GM23338 (cell line): ENCODE measurements at regions not wholly inside any gene's neighbourhood (a gene's known extent, or its start where the extent isn't known, plus 50 kb on each side); places are given as distances from the start of the nearest gene placed in this dataset.

Experiments used
- ATAC-seq: fragments of 200-7000 bp; cut with Tn5 transposase; 3 replicates; pipeline ENCODE4 v1.9.1; 2020
- DNase-seq: peaks from one replicate; pipeline ENCODE4 v3.0.0-alpha.2; 2015; ENCODE audit warnings: low spot score
- H2AFZ ChIP-seq: fragments of 200-600 bp; sonication (generic); 2 replicates; pipeline ENCODE4 v1.8.0; 2016; ENCODE audit warnings: antibody characterized with exemption, mild to moderate bottlenecking, moderate library complexity
- H3F3A ChIP-seq: fragments of 200-600 bp; sonication (generic); replicated peaks from 2 replicates; pipeline ENCODE4 v1.8.0; 2017; ENCODE audit warnings: antibody characterized with exemption, mixed run types, low read depth
- H3K27ac ChIP-seq: fragments of 200-600 bp; sonication (generic); 2 replicates; pipeline ENCODE4 v1.6.1; 2016; ENCODE audit warnings: low read depth
- H3K27me3 ChIP-seq: fragments of 200-600 bp; sonication (generic); 2 replicates; pipeline ENCODE4 v1.8.0; 2016; ENCODE audit warnings: mild to moderate bottlenecking, mixed run types, moderate library complexity; ENCODE audit not compliant: insufficient read depth
- H3K36me3 ChIP-seq: fragments of 200-600 bp; sonication (generic); 2 replicates; pipeline ENCODE4 v1.8.0; 2016; ENCODE audit warnings: mild to moderate bottlenecking; ENCODE audit not compliant: insufficient read depth
- H3K4me1 ChIP-seq: fragments of 200-600 bp; sonication (generic); 2 replicates; pipeline ENCODE4 v1.8.0; 2016; ENCODE audit warnings: mild to moderate bottlenecking, moderate library complexity; ENCODE audit not compliant: insufficient read depth
- H3K4me2 ChIP-seq: fragments of 200-600 bp; sonication (generic); 2 replicates; pipeline ENCODE4 v1.7.1; 2017; ENCODE audit warnings: mixed run types
- H3K4me3 ChIP-seq: fragments of 200-600 bp; sonication (generic); 2 replicates; pipeline ENCODE4 v1.6.1; 2016; ENCODE audit warnings: mixed run types
- H3K79me2 ChIP-seq: fragments of 200-600 bp; sonication (generic); replicated peaks from 2 replicates; pipeline ENCODE4 v1.8.0; 2017; ENCODE audit warnings: mild to moderate bottlenecking; ENCODE audit not compliant: insufficient read depth
- H3K9me2 ChIP-seq: fragments of 200-600 bp; sonication (generic); 2 replicates; pipeline ENCODE4 v1.8.0; 2017; ENCODE audit not compliant: insufficient read depth
- H4K20me1 ChIP-seq: fragments of 200-600 bp; sonication (generic); replicated peaks from 2 replicates; pipeline ENCODE4 v1.8.0; 2017; ENCODE audit warnings: mild to moderate bottlenecking; ENCODE audit not compliant: insufficient read depth
- H3K27ac Mint-ChIP-seq: 2 replicates; pipeline ENCODE4 v1.8.0; 2020; ENCODE audit warnings: inconsistent platforms, mild to moderate bottlenecking, moderate library complexity, mixed read lengths
- H3K27me3 Mint-ChIP-seq: 3 replicates; pipeline ENCODE4 v1.8.0; 2022; ENCODE audit warnings: low read depth, mild to moderate bottlenecking, moderate library complexity, mixed read lengths, inconsistent platforms; ENCODE audit not compliant: insufficient read depth, poor library complexity
- H3K36me3 Mint-ChIP-seq: 3 replicates; pipeline ENCODE4 v1.8.0; 2021; ENCODE audit warnings: low read depth, mild to moderate bottlenecking, inconsistent platforms, moderate library complexity, mixed read lengths
- H3K4me1 Mint-ChIP-seq: 3 replicates; pipeline ENCODE4 v1.8.0; 2020; ENCODE audit warnings: mild to moderate bottlenecking, inconsistent platforms, mixed read lengths
- H3K4me3 Mint-ChIP-seq: 3 replicates; pipeline ENCODE4 v1.8.0; 2021; ENCODE audit warnings: moderate library complexity, mild to moderate bottlenecking, inconsistent platforms, mixed read lengths
- H3K9me3 Mint-ChIP-seq: 3 replicates; pipeline ENCODE4 v1.8.0; 2020; ENCODE audit warnings: moderate library complexity, mild to moderate bottlenecking, inconsistent platforms, mixed read lengths
- CREB1 ChIP-seq: fragments of 250-450 bp; sonication (Bioruptor Pico); IDR thresholded peaks from 2 replicates; pipeline ENCODE4 v1.5.0; 2020; ENCODE audit warnings: low read depth, mild to moderate bottlenecking, moderate library complexity
- EZH2 ChIP-seq: fragments of 200-600 bp; sonication (generic); IDR thresholded peaks from one replicate; pipeline ENCODE4 v1.8.0; 2017; ENCODE audit warnings: antibody characterized with exemption, mild to moderate bottlenecking, low read depth; ENCODE audit not compliant: unreplicated experiment
- EZH2phosphoT487 ChIP-seq: fragments of 200-600 bp; sonication (generic); IDR thresholded peaks from one replicate; pipeline ENCODE4 v1.8.1; 2018; ENCODE audit warnings: antibody characterized with exemption; ENCODE audit not compliant: unreplicated experiment
- JUNB ChIP-seq: IDR thresholded peaks from one replicate; pipeline ENCODE4 v1.6.1; 2016; ENCODE audit warnings: antibody characterized with exemption; ENCODE audit not compliant: unreplicated experiment
- NANOG ChIP-seq: IDR thresholded peaks from 2 replicates; pipeline ENCODE4 v1.6.1; 2016; ENCODE audit warnings: antibody characterized with exemption, borderline replicate concordance
- POLR2AphosphoS5 ChIP-seq: IDR thresholded peaks from 2 replicates; pipeline ENCODE4 v1.6.1; 2016; ENCODE audit warnings: antibody characterized with exemption, low read depth
- STAT1 ChIP-seq: IDR thresholded peaks from one replicate; pipeline ENCODE4 v1.6.1; 2016; ENCODE audit warnings: antibody characterized with exemption; ENCODE audit not compliant: unreplicated experiment
- ZNF114 ChIP-seq: fragments of 250-450 bp; sonication (Bioruptor Pico); IDR thresholded peaks from 2 replicates; pipeline ENCODE4 v1.5.0; 2020; ENCODE audit warnings: mild to moderate bottlenecking, moderate library complexity
- ZNF331 ChIP-seq: fragments of 250-450 bp; sonication (Bioruptor Pico); IDR thresholded peaks from 2 replicates; pipeline ENCODE4 v1.5.0; 2020; ENCODE audit warnings: low read depth, mild to moderate bottlenecking, moderate library complexity
- TF ChIP-seq, protein P1 (sequence below), 2 experiments: fragments of 200-600 bp in 1 of 2; sonication (generic) in 1 of 2; conservative IDR thresholded peaks; 2 replicates each; pipeline versions ENCODE4 v1.5.1 to v1.6.1; 2016 to 2017; ENCODE audit warnings: antibody characterized with exemption in 2 of 2, low read depth in 2 of 2, mild to moderate bottlenecking in 2 of 2, moderate library complexity in 1 of 2
- TF ChIP-seq, protein P2 (sequence below): IDR thresholded peaks from one replicate; pipeline ENCODE4 v1.6.1; 2018; ENCODE audit warnings: antibody characterized with exemption; ENCODE audit not compliant: unreplicated experiment
- TF ChIP-seq, protein P3 (sequence below): fragments of 250-450 bp; sonication (Bioruptor Pico); IDR thresholded peaks from 2 replicates; pipeline ENCODE4 v1.5.0; 2020; ENCODE audit warnings: mild to moderate bottlenecking, moderate library complexity
- TF ChIP-seq, protein P4 (sequence below): IDR thresholded peaks from 2 replicates; pipeline ENCODE4 v1.6.1; 2016; ENCODE audit warnings: antibody characterized with exemption

DNA sequence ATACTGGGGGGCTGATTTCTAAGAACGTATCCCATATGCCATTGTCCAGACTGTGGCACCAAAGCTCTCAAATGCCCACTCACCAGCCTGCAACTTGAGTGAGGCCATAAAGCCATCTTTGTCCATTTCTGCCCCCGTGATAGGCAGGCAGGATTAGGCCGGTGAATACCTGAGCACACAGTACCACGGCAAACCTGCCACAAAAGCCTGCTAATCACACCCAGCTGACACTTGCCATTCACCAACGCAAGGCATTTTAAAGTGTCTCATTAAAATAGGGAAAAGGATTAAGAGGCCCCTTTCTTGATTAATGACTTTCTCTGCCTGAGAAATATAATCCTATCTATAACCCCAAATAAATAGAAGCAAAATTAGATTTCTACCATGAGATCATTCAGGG, 111.4 kb upstream of the NANOS1 start:
- DNase-seq (no peak), ATAC-seq (no peak)
- Histone ChIP-seq H3K4me1 (no peaks in the 10 kb centered on the region), H3K79me2 (no peaks in the 10 kb centered on the region), H3K4me2 (no peak overlapping the region), H3F3A (no peaks in the 10 kb centered on the region), H4K20me1 (no peaks in the 10 kb centered on the region), H3K4me3 (no peak overlapping the region), H3K27me3 (no peaks in the 10 kb centered on the region), H2AFZ (no peak overlapping the region), H3K9me2 (no peaks in the 10 kb centered on the region), H3K36me3 (no peaks in the 10 kb centered on the region), H3K27ac (no peak overlapping the region)
- Mint-ChIP-seq H3K4me1 (peaks cover 4% of the 10 kb centered on the region; the same call in 2 of the 3 replicates), H3K4me3 (no peak overlapping the region), H3K9me3 (no peaks in the 10 kb centered on the region; the same call in 2 of the 3 replicates), H3K27ac (no peak overlapping the region), H3K27me3 (peaks cover 2% of the 10 kb centered on the region), H3K36me3 (no peaks in the 10 kb centered on the region)
- no peak for TF ChIP-seq CREB1 (CRISPR knock-in tag)
- TF ChIP-seq, protein P1, sequence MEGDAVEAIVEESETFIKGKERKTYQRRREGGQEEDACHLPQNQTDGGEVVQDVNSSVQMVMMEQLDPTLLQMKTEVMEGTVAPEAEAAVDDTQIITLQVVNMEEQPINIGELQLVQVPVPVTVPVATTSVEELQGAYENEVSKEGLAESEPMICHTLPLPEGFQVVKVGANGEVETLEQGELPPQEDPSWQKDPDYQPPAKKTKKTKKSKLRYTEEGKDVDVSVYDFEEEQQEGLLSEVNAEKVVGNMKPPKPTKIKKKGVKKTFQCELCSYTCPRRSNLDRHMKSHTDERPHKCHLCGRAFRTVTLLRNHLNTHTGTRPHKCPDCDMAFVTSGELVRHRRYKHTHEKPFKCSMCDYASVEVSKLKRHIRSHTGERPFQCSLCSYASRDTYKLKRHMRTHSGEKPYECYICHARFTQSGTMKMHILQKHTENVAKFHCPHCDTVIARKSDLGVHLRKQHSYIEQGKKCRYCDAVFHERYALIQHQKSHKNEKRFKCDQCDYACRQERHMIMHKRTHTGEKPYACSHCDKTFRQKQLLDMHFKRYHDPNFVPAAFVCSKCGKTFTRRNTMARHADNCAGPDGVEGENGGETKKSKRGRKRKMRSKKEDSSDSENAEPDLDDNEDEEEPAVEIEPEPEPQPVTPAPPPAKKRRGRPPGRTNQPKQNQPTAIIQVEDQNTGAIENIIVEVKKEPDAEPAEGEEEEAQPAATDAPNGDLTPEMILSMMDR (conservative IDR thresholded peaks at IDR 0.05; ENCODE audit: low read depth in 2 of 2) = no peak
- TF ChIP-seq JUNB = no peak
- no peak for TF ChIP-seq EZH2phosphoT487
- TF ChIP-seq, protein P2, sequence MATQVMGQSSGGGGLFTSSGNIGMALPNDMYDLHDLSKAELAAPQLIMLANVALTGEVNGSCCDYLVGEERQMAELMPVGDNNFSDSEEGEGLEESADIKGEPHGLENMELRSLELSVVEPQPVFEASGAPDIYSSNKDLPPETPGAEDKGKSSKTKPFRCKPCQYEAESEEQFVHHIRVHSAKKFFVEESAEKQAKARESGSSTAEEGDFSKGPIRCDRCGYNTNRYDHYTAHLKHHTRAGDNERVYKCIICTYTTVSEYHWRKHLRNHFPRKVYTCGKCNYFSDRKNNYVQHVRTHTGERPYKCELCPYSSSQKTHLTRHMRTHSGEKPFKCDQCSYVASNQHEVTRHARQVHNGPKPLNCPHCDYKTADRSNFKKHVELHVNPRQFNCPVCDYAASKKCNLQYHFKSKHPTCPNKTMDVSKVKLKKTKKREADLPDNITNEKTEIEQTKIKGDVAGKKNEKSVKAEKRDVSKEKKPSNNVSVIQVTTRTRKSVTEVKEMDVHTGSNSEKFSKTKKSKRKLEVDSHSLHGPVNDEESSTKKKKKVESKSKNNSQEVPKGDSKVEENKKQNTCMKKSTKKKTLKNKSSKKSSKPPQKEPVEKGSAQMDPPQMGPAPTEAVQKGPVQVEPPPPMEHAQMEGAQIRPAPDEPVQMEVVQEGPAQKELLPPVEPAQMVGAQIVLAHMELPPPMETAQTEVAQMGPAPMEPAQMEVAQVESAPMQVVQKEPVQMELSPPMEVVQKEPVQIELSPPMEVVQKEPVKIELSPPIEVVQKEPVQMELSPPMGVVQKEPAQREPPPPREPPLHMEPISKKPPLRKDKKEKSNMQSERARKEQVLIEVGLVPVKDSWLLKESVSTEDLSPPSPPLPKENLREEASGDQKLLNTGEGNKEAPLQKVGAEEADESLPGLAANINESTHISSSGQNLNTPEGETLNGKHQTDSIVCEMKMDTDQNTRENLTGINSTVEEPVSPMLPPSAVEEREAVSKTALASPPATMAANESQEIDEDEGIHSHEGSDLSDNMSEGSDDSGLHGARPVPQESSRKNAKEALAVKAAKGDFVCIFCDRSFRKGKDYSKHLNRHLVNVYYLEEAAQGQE = no peak
- TF ChIP-seq POLR2AphosphoS5 = no peak
- no peak for TF ChIP-seq ZNF331 (CRISPR knock-in tag)
- TF ChIP-seq, protein P3, sequence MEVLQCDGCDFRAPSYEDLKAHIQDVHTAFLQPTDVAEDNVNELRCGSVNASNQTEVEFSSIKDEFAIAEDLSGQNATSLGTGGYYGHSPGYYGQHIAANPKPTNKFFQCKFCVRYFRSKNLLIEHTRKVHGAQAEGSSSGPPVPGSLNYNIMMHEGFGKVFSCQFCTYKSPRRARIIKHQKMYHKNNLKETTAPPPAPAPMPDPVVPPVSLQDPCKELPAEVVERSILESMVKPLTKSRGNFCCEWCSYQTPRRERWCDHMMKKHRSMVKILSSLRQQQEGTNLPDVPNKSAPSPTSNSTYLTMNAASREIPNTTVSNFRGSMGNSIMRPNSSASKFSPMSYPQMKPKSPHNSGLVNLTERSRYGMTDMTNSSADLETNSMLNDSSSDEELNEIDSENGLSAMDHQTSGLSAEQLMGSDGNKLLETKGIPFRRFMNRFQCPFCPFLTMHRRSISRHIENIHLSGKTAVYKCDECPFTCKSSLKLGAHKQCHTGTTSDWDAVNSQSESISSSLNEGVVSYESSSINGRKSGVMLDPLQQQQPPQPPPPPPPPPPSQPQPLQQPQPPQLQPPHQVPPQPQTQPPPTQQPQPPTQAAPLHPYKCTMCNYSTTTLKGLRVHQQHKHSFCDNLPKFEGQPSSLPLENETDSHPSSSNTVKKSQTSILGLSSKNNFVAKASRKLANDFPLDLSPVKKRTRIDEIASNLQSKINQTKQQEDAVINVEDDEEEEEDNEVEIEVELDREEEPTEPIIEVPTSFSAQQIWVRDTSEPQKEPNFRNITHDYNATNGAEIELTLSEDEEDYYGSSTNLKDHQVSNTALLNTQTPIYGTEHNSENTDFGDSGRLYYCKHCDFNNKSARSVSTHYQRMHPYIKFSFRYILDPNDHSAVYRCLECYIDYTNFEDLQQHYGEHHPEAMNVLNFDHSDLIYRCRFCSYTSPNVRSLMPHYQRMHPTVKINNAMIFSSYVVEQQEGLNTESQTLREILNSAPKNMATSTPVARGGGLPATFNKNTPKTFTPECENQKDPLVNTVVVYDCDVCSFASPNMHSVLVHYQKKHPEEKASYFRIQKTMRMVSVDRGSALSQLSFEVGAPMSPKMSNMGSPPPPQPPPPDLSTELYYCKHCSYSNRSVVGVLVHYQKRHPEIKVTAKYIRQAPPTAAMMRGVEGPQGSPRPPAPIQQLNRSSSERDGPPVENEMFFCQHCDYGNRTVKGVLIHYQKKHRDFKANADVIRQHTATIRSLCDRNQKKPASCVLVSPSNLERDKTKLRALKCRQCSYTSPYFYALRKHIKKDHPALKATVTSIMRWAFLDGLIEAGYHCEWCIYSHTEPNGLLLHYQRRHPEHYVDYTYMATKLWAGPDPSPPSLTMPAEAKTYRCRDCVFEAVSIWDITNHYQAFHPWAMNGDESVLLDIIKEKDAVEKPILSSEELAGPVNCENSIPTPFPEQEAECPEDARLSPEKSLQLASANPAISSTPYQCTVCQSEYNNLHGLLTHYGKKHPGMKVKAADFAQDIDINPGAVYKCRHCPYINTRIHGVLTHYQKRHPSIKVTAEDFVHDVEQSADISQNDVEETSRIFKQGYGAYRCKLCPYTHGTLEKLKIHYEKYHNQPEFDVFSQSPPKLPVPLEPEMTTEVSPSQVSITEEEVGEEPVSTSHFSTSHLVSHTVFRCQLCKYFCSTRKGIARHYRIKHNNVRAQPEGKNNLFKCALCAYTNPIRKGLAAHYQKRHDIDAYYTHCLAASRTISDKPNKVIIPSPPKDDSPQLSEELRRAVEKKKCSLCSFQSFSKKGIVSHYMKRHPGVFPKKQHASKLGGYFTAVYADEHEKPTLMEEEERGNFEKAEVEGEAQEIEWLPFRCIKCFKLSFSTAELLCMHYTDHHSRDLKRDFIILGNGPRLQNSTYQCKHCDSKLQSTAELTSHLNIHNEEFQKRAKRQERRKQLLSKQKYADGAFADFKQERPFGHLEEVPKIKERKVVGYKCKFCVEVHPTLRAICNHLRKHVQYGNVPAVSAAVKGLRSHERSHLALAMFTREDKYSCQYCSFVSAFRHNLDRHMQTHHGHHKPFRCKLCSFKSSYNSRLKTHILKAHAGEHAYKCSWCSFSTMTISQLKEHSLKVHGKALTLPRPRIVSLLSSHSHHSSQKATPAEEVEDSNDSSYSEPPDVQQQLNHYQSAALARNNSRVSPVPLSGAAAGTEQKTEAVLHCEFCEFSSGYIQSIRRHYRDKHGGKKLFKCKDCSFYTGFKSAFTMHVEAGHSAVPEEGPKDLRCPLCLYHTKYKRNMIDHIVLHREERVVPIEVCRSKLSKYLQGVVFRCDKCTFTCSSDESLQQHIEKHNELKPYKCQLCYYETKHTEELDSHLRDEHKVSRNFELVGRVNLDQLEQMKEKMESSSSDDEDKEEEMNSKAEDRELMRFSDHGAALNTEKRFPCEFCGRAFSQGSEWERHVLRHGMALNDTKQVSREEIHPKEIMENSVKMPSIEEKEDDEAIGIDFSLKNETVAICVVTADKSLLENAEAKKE (CRISPR knock-in tag) = no peak
- no peak for TF ChIP-seq EZH2
- TF ChIP-seq ZNF114 (CRISPR knock-in tag) = no peak
- no peak for TF ChIP-seq STAT1
- TF ChIP-seq, protein P4, sequence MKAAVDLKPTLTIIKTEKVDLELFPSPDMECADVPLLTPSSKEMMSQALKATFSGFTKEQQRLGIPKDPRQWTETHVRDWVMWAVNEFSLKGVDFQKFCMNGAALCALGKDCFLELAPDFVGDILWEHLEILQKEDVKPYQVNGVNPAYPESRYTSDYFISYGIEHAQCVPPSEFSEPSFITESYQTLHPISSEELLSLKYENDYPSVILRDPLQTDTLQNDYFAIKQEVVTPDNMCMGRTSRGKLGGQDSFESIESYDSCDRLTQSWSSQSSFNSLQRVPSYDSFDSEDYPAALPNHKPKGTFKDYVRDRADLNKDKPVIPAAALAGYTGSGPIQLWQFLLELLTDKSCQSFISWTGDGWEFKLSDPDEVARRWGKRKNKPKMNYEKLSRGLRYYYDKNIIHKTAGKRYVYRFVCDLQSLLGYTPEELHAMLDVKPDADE = no peak
- TF ChIP-seq NANOG = no peak
